Cerebellar cortex (tissue), 1 donor: ENCODE measurements at regions not wholly inside any gene's neighbourhood (a gene's known extent, or its start where the extent isn't known, plus 50 kb on each side); places are given as distances from the start of the nearest gene placed in this dataset.
"Not testable (repeated sequence)": the region's sequence is repeated elsewhere in the genome, so short reads cannot be mapped to it uniquely, and the experiment has no call there.

Experiments
- DNase-seq: peaks from one replicate; pipeline ENCODE4 v3.0.0-alpha.2; 2015; ENCODE audit warnings: low spot score

DNA sequence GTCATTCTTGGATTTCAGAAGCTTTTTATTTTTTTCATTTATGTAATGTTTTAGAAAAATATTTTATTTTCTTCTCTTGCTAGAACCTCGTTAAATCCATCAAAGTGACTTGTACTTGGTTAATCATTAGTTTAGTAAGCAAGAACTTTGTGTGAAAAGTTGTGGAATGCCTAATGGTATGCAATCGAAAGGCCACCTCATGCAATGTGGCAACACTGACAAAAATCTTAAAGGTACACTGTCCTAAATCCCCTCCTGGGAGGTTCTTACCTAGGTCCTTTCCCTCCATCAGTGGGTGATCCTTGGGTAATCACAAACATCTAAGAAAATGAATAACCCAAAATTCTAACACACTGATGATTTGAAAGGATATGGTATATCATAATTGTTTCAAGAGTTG lies 304.2 kb downstream of the DNAH5 start:
- no peak for DNase-seq

DNA sequence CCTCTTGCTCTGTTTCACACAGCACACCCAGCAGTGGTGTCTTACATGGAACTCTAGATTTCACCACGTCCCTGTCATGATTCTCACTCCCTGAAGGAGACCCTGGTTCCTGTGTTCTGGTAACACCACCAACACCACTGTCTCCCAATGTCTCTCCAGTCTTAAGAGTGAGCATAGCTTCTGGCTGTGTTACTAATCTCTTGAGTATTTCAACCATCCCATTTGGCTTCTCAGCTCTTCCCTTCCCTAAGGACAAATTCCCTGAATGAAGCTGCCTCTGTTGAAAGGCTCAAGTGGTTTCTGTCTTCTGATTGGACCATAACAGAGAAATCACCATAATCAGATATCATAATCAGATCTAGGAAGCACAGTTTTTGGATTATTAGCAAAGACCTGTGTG lies 311.8 kb downstream of the DNAH5 start:
- no peak for DNase-seq

DNA sequence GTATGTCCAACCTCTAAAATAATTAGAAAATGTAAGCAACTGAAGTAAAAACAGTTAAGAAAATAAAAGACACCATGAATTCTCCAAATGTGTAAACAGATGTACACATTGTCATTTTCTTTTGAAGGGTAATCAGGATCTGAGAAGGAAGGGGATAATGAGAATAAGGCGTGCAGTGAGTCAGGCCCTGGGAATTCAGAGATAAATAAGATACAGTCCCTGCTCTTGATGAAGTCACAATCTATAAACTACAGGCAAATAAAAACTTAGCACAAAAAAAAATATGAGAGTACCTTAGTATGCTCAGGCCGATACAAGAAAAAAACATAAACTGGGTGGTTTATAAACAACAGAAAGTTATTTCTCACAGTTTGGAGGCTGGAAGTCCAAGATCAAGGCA lies 315.3 kb downstream of the DNAH5 start:
- no peak for DNase-seq

DNA sequence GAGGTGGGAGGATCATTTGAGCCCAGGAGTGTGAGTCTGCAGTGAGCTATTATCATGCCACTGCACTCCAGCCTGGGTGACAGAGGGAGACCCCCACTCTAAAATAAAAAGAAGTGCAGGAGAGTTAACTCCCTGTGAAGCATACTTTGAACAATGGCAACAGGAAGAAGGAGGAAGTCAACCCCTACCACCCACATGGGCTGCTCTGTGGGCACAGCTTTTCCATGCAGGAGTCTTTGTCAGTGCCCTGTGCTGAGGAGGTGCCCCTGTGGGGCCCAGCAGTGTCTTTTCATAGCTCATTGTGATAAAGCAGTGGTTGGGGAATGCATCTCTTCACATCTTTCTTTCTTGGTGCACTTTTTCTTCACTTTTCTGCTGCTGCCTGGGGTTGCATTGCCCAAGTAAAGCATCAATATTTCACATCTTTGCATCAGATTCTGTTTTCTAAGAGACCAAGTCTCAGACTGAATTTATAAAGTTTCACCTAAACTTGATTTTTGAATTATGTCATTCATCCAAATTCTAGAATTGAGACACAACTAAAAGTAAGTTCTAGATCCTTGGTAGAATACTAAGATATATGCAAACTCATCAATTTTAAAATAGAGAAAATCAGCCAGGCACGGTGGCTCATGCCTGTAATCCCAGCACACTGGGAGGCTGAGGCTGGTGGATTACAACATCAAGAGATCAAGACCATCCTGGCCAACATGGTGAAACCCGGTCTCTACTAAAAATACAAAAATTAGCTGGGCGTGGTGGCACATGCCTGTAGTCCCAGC lies 316.6 kb downstream of the DNAH5 start:
- DNase-seq = no peak

DNA sequence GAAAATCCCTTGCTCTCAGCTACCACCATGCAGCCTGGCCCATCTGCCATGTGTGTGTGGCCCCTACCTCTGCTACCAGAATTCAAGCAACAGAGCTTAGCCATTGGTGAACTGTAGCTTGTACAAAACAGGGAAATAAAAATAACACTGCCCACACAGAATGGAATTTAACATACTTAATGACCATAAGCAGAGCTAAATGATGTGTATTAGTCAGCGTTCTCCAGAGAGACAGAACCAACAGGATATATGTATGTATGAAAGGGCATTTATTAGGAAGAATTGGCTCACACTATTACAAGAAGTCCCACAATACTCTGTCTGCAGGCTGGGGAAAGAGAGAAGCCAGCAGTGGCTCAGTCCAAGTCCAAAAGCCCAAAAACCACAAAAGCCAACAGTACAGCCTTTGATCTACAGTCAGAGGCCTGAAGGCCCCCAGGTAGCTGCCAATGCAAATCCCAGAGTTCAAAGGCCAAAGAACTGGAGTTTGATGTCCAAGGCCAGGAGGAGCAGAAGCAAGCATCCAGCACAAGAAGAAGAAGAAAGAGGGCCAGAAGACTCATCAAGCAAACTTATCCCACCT lies 318.8 kb downstream of the DNAH5 start:
- no peak for DNase-seq

- DNase-seq = no peak
Observed at GRCh38 chr5:13624283-13625074, 320.0 kb downstream of the DNAH5 start.

GRCh38 chr5:13613621-13614020 lies 330.9 kb downstream of the DNAH5 start:
- DNase-seq = no peak

DNA sequence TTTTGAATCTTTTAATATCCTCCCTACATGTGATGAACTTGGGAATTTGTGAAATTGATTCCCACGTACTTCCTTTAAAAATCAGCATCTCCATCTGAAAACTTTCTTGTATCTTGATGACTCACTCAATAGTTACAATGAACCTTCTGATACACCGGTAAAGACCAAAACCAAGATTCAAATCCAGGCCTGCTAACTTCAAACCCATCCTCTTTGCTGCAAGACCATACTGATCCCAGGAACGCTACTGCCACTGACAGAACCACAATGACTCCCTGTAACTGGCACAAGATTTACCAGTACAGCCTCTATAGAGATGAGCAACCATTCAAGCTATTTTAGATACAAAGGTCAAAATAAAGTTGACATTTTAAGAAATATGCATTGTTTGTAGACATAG lies 332.9 kb downstream of the DNAH5 start:
- DNase-seq = no peak

DNA sequence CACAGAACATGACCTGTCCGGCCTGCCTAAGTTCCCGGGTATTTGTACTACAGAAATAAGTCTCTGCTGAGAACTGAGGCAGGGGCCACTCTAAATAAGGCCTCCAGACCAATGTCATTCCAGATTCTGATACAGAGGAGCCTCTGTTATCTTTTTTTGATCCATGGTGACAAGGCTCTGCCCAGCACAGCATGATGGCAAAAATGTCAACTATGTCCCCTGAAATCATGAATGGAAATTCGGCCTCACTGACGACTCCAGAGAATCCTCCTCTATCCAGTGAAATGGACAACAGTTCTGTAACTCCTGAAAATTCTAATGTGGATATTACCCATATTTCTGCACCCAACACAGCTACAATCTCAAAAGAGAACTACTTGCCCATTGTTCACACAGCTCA lies 335.0 kb downstream of the DNAH5 start:
- DNase-seq = no peak

- DNase-seq = no peak
Observed at GRCh38 chr5:13606051-13606450, 338.4 kb downstream of the DNAH5 start.

- no peak for DNase-seq
Observed at GRCh38 chr5:13601112-13601511, 343.4 kb downstream of the DNAH5 start.

GRCh38 chr5:13595978-13596377 lies 348.5 kb downstream of the DNAH5 start:
- no peak for DNase-seq

- no peak for DNase-seq
Observed at GRCh38 chr5:13591621-13592020, 352.9 kb downstream of the DNAH5 start.

DNA sequence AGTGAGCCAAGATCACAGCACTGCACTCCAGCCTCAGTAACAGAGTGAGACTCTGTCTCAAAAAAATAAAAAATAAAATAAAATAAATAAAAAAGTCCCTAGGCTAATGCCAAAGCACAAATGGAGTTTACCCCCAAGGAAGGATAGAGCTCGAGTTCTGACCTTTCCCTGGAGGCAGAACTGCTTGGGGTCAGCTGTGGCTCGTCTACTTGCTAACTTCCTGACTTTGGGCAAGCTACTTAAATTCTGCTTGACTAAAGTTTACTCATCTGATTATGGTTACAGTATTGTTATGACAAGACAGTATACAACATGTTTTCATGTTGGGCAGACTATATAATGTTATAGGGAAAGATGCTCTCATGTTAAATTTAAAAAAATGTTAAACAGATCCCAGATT lies 359.2 kb downstream of the DNAH5 start:
- no peak for DNase-seq

DNA sequence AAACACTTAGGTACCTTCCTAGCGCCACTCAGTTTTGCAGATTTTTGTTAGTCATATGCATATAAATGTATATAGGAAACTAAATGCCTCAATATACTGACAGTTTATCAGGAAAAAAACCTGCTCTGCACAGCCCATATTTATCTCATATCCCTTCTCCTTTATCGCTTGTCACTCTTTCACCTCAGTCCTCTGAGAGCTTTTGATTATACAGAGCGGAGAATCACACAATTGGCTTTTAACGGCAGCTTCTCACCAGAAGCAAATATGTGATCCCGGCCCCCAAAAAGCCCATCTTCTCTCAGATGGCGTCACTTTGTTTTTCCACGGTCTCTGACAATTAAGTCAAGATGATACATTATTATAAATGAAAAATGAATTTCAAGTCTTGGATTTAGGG lies 362.6 kb downstream of the DNAH5 start:
- DNase-seq = no peak

GRCh38 chr5:13581132-13581531 lies 363.4 kb downstream of the DNAH5 start:
- no peak for DNase-seq

GRCh38 chr5:13580058-13580457 lies 364.4 kb downstream of the DNAH5 start:
- DNase-seq = no peak

GRCh38 chr5:13579091-13579490 lies 365.4 kb downstream of the DNAH5 start:
- DNase-seq = not testable (repeated sequence)

DNA sequence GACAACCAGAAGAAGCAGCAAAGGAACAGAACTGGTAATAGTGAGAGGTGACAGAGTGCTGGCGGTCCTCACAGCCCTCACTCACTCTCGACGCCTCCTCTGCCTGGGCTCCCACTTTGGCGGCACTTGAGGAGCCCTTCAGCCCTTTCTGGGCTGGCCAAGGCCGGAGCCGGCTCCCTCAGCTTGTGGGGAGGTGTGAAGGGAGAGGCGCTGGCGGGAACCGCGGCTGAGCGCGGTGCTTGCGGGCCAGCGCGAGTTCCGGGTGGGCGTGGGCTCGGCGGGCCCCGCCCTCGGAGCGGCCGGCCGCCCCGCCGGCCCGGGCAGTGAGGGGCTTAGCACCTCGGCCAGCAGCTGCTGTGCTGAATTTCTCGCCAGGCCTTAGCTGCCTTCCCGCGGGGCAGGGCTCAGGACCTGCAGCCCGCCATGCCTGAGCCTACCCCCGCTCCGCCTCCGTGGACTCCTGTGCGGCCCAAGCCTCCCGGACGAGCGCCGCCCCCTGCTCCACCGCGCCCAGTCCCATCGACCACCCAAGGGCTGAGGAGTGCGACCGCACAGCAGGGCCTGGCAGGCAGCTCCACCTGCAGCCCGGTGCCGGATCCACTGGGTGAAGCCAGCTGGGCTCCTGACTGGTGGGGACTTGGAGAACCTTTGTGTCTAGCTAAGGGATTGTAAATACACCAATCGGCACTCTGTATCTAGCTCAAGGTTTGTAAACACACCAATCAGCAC lies 366.0 kb downstream of the DNAH5 start:
- DNase-seq = not testable (repeated sequence)

- DNase-seq = no peak
Observed at GRCh38 chr5:13574574-13574973, 369.9 kb downstream of the DNAH5 start.

GRCh38 chr5:13572163-13572562 lies 372.3 kb downstream of the DNAH5 start:
- DNase-seq = no peak

GRCh38 chr5:13569090-13569715 lies 375.3 kb downstream of the DNAH5 start:
- DNase-seq = no peak
